HuH-7 (cell line): ENCODE measurements at regions not wholly inside any gene's neighbourhood (a gene's known extent, or its start where the extent isn't known, plus 50 kb on each side); places are given as distances from the start of the nearest gene placed in this dataset.
"Not testable (repeated sequence)": the region's sequence is repeated elsewhere in the genome, so short reads cannot be mapped to it uniquely, and the experiment has no call there.

Source experiments
- DNase-seq: peaks from one replicate; pipeline ENCODE4 v3.0.0; 2011; ENCODE audit warnings: low spot score

GRCh38 chr3:66934041-66934440 lies 64.1 kb upstream of the KBTBD8 start:
- no peak for DNase-seq

DNA sequence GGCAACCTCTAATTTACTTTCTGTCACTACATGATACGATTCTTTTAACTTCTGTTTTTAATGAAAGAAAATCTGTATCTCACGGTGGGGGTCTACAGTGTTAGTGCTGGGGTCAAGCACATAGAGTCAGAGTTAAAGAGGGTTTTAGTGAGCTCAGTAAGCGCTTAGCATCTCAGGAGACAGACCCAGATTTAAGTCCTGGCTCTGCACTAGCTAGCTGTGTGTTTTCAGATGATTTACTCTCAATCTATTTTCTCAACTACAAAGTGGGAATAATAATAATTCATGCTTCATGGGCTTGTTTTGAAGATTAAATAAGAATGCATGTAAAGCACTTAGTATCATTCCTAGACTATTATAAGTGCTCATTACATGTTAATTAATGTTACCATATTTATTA lies 63.4 kb upstream of the KBTBD8 start:
- DNase-seq = no peak

GRCh38 chr3:66937041-66937440 lies 61.1 kb upstream of the KBTBD8 start:
- DNase-seq = not testable (repeated sequence)

- no peak for DNase-seq
Measured at GRCh38 chr3:66938338-66938963, 59.7 kb upstream of the KBTBD8 start.

DNA sequence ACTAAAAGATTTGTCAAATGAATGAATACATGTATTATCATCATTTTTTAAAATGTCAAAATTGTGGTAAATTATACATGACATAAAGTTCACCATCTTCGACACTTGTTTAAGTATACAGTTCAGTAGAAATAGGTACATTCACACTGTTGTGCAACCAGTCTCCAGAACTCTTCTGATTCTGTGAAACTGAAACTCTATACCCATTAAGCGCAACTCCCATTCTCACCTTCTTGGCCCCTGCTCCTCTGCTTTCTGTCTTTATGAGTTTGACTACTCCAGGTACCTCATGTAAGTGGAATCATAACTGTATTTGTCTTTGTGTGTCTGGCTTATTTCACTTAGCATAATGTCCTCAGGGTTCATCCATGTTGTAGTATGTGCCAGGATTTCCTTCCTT lies 50.1 kb upstream of the KBTBD8 start:
- DNase-seq = no peak
